ENCODE measurements at regions not wholly inside any gene's neighbourhood (a gene's known extent, or its start where the extent isn't known, plus 50 kb on each side); places are given as distances from the start of the nearest gene placed in this dataset.

DNA sequence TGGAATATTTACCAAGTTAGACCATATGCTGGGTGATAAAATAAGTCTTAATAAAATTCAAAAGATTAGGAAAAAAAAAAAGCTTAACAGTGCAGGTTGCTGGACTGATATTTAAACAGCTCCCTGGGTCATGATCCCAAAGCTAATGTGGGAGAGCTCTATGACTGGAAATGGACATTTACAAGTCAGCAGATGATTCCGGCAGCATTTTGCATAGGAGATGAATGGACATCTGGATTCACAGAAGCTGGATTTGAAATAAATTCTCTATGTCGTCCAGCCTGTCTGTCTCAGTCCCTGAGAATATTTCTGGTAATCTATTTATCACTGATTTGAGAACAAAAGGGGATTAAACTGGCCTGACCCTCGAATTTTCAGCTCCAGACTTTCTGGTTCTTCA, 52.3 kb upstream of the KLHL25 start:
- DNase-seq = no peak

DNA sequence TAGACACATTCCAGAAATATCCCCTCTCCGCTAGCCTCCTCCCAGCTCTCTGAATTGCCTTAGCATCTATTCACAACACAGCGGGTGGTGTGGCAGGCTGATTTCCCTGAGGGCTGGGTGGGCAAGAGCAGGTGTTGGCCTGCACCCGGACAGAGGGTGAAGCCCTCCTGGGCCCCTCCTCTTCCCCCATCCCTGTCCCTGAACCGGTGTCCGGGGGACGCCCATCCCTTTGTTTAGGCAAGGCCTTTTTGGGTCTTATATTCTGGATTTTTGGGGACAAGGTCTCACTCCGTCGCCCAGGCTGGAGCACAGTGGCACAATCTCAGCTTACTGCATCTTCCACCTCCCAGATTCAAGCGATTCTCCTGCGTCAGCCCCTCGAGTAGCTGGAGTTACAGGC, 55.2 kb upstream of the KLHL25 start:
- no peak for DNase-seq

DNA sequence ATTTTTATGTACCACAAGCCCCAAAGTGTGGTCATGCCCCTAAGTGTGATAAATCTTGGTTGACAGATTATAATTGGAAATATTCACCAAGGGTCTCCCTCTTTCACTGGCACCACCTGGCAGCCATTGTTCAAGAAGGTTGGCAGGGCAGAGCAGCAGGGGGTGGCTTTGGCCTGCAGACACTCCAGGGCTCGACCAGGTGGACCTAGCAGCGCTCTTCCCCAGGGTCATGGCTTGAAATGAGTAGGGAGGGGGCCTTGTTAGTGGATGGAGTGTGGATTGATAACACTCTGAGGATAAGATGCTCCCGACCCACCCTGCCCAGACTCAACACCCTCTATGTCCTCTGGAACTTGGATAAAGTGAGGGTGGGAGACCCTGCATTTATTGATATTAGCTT, 58.2 kb upstream of the KLHL25 start:
- no peak for DNase-seq

DNA sequence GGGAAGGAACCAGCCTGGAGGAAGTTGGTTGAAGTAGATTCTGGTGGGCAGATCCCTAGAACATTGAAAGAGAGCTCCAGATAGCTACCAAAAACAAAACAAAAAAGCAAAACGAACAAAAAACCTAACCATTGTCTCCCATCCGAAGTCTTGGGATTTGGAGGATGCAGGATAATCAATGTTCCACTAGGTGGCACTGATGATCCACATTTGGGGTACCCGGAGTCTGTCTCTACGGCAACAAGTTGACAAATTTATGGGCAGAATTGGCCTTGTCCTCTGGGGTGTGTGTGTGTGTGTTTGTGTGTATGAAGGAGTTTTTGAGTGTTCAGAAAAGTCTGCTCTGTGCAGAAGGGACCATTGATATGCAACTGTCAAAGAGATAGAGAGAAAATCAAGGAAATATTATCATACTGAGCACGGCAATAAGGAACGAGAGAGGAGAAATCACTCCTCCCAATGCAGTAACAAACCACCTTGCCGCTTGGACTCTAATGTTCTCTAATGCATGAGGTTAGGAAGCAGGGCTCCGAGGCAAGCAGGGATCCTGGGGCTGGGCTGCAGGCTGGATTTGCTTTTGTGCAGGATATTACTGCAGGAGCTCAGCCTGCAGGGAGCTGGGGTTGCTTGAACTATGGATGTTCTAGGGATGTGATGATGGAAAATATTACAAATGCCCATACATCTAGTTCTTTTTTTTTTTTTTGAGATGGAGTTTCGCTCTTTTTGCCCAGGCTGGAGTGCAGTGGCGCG, 59.8 kb upstream of the KLHL25 start:
- DNase-seq = no peak

DNA sequence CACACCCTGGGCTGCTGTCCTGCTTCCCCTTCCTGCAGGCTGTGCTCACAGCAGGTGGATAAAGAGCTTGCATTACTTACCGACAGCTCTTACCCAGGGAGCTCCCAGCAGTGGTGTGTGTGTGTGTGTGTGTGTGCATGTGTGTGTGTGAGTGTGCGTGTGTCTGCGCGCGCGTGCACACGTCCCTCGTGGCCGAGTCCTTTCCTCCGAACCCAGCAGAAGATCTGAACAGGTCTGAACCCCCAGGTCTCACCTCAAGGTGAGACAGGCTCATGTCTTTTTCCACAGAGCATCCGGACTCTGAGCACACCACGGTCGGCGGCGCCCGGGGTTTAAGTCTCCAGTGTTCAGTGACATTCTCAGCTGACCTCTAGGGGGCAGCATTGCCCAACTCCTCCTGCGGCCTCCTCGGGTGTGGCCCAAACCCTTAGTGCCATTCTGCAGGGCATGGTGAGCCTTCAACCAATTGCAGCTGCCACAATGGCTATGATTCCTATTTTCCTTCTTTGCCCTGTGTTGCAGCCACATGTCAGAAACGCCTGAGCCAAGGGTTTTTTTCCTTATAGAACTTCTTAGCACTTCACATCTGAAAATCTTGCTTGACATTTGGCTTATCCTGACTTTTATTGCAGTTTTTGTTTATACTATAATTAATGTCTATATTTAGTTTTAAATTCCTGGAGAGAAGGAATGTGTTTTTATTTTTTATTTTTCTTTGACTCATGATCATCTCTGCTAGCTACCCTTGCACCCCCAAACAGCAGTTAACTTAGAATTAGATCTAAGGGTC, 64.1 kb upstream of the KLHL25 start:
- DNase-seq = peak; percentile 61

DNA sequence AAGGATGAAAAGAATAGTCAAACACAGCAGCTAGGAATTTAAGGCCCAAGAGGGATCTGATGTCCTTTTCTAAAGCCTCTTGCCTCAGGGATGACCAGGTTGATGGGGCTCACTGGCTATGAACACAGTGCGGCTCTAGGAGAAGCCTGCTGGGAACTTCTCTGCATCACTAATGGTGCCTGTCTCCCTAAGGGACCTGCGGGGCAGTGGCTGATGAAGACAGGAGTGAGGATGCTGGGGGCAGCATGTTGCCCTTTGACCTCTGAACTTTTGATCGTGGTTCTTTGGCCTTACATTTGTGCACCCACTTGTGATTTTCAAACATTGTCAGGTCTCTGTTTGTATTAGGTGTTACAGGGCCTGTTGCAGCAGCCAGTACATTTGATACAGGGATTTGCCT, 64.9 kb upstream of the KLHL25 start:
- DNase-seq = no peak

DNA sequence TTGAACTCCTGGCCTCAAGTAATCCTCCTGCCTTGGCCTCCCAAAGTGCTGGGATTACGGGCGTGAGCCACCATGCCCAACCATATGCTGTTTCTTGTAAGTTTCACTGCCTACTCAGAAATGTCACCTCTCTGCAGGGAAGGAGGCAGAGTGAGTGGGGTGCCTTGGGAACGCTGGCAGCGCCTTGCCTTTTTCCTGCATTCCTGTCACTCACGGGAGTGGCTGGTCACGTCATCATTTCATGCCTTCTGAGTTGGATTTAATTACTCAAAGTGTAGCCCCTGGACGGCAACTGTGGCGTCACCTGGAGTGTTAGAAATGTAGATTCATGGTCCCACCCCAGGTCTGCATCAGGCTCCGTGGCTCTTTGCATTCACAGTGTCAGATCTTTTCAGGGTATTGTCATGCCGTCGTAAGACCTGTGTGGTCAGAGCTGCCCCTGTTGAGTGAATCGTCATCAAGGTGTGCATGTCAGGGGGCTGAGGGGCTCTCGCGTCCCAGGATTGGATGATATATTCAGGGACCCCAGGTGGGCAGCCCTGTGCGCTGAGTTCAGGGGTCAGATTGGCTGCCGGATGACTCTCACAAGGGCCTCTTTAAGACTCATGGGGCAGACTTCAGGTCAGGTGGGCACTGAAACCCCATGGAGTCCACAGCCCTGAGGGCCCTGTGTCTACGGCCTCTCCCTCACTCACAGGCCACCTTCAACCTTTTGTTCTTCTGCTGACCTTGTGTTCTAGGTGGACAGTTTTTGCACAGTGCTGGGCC, 65.9 kb upstream of the KLHL25 start:
- DNase-seq = no peak

DNA sequence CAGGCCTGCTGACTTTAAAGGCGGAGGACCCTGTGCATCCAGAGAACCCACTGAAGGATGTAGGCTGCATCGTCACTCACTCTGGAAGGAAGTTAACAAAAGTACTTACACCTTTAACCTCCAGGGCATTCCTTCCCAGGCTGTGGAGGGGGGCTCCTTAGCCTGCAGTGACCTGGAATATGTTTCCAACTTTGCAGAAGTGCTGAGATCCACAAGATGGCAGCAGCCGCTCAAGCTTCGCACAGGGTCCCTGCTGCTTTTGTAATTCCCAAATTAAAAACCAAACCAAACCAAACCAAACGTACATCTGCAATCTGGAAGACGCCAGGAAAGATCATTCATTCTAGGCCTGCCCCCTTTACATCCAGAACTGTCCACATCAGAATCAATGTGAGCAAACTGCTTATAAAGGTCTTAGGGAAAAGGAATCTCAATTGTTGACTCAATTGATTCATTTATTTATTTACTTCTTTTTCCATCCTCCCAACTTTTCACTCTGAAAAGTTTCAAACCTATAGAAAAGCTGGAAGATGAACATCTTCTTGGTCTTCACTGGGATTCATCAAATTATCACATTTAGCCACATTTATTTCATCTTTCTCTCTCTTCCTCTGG, 70.5 kb upstream of the KLHL25 start:
- DNase-seq = no peak

DNA sequence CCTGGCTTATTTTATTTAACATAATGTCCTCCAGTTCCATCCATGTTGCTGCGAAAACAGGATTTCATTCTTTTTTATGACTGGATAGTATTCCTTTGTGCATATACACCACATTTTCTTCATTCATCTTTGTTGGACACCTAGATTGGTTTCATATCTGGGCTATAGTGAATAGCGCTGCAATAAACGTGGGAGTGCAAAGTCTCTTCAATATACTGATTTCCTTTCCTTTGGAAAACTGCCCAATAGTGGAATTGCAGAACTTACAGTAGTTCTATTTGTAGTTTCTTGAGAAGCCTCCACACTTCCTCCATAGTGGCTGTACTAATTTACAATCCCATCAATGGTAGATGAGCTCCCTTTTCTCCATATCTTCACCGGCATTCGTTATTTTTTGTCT, 72.5 kb upstream of the KLHL25 start:
- no peak for DNase-seq

DNA sequence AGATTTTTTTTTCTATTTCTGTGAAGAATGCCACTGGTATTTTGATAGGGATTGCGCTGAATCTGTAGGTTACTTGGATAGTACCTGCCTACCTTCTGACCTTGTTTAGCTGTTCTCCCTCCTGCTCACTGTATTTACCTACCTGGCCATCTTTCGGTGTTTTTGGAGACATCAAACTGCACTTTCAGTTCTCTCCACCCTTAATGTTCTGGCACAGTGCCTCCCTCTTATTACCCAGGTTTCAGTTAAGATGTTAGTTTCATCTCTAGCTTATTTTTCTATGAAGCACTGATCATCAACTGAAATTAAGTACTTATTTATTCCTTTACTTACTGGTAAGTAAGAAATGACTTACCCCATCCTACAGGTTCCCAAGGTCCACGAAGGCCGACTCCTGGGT, 74.4 kb upstream of the KLHL25 start:
- DNase-seq = no peak

DNA sequence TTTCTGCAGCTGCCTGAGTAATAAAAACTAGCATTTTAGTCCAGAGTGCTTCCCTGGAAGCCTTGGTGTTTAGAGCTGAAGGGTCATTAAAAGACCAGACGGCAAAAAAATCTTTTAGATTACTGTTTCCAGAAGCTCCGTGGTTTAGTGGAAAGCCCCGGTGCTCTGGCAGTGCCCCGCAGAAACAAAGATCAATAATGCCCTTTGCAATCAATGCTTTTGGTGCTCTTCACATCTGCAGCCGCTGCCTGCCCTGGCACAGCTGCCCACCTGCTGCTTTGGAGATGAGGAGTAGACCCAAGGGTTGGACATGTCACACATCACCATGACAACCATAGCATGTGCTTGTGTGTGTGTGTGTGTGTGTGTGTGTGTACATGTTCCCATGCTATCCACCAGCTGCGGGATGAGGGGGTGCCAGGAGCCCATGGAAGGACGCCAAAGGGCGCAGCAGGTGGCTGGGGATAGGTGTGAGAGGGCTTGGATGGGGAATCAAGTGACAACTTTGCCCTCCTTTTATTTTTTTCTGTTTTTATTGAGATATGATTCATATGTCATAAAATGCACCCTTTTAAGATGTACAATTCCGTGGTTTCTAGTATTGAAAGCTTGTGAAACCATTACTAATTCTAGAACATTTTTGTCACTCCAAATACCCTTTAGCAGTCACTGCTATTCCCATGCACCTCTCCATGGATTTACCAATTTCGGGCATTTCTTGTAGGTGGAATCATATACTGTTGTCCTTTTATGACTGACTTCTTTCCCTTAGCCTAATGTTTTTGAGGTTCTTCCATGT, 75.7 kb upstream of the KLHL25 start:
- no peak for DNase-seq

DNA sequence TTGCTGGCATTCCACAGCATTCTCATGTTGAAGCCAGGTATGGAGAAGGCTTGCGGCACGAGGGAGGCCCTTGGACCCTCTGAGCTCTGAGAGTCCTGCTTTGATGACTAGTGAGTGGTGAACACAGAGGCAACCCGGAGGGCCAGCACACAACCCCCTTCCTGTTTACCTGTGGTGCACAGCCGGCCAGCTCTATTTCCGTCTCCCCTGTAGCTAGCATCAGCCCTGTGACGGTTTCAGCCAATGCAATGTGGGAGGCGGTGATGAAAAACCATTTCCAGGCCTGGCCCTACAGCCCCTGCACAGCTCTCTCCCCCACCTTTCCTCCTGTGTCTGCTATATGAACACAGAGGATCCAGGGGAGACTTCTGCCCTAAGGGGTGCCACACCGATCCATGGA, 76.8 kb upstream of the KLHL25 start:
- DNase-seq = no peak

DNA sequence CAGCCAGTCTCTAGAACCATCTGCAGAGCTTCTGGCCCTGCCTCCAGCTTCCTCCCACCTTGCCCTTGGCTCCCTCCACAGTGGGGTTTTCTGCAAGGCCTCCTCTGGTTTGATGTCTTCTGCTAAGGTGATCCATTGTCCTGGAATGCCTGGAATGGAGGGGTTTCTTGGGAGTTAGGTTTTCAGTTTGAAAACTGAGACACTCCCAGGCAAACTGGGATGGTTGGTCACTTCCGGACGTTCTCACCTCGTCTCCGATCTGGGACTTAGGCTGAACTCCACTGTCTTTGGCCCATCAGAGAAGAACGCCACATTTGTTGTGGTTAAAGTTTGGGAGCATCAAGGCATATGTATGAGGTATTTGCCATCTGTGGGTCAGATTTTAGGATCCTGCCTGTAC, 77.4 kb upstream of the KLHL25 start:
- no peak for DNase-seq

DNA sequence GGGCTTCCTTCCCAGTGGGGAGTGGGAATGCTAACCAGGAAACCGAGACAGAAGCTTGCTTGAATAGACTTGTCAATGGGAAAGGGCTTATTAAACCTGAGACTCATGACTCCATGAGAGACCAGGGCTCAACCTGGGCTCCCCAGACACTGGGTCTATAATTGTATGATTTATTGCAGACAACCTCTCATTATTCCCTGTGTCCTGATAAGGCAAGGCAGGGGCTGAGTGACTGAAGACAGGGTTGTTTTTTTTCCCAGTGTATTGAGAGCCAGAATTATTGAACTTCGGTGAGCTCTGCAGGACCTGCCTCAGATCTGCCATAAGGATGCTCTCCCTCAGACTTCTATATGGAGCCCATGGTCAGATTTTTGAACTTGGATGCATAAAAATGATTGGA, 79.5 kb upstream of the KLHL25 start:
- DNase-seq = no peak

DNA sequence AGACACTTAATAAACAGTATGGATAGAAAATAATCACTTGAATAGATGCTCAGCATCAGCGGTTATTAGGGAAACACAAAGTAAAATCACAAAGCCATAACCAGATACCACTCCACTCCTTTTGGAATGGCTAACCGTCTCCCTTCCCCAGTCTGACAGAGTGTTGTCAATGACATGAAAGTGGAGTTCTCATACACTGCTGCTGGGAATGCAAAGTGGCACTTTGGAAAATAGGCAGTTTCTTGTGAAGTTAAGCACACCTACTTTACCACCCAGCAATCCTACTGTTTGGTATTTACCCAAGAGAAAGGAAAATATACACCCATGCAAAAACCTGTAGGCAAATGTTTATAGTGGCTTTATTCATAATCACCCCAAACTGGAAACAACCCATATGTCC, 81.0 kb upstream of the KLHL25 start:
- DNase-seq = no peak

DNA sequence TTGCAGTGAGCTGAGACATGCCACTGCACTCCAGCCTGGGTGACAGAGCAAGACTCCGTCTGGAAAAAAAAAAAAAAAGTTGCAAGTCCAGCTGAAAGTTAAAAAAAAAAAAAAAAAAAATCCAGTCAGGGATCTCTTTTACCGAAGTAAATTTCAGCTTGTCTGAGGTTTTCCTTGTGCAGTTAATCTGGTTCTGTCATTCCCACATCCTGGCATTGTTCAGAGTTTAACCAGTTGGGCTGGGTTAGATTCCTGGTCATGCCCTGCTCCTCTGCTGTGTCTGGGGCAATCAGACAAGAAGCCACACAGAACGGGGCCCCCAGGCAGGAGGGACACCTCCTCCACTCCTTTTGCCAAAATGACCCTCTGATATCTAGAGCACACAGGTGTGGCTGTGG, 84.1 kb upstream of the KLHL25 start:
- no peak for DNase-seq

DNA sequence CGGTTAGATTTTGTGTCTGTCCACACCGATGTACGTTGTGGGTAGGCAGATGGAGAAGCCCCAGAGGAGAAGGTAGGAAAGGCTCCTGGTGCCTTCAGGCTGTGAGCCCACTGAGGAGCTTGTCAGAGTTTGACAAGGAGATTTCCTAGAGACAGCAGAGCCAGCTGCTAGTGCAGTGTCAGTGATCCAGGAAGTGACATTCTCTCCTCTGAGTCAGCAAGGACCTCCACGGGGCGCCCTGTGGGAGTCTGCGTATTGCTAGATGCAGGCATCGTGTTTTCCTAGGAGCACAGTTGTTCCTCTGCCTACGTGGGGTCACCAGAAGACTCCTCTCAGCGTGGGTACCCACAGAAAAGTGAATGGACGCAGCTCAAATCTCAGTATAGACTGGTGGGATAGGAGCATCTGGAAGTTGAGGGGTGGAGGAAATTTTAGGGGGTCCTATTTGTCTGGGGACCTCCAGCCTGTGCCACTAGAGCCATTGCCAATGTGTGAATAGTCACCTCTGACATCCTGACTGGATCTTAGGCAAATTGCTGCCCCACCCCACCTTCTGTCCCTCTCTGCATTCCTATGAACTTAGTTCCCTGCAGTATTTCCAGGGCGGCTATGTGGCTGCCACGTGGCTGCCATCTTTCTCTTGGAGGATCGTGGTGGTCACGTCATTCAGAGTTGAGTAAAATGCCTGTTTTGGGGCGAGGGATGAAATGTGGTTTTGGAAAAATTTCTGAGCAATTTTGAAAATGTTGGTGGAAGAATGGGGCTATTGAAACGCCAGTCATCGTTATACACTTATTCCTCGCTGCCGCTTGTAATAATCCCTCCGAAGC, 84.8 kb upstream of the KLHL25 start:
- DNase-seq = no peak

DNA sequence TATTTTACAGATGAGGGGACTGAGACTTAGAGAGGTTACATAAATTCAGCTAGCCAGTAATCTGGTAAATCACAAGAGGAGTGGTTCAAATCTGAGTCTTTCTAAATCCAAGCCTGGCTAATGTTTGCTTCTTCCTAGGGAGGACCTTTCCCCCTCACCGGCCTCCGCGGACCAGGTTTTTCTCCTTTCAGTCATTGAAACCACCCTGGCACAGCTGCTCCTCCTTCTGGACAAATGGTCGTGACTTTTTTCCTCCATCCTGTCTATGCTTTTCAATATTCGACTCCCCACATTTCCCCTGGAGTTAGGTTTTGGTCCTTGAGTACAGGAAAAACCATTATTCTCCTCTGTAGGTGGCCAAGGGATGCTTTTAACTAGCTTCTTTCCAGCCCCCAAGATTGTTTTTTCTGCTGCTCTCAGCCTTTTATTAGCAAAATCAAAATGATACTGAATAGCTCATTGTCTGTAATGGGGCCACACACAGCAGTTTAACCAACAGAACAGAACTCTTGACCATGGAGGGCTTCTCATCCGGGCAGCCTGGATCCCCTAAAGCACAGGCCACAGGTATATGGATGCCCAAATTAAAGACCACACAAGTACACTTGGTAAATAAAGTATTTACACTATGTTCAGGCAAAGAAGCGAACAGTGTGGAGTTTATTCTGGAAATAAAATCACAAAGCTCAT, 85.9 kb upstream of the KLHL25 start:
- no peak for DNase-seq

DNA sequence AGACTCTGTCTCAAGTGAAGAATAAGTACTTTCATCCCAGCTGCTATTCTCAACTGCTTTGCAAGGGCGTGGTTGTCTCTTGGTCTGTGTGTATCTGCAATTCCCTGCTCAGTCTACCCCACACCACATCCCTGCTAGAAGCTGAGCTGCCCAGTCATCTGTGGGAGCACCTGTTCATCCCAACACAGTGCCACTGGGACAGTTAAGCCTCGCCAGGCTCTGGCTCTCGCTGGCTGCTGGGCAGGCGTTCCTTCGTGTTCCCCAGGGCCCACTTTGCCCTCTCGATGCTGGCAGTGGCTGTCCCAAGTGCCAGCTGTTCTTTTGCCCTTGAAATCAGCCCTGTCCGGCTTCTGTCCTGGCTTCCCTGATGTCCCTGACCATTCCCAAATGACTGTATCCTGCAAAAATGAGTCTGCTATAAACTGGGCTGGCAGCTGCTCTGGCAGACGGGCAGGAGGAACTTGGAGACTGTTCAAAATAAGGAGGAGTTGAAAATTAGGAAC, 91.6 kb upstream of the KLHL25 start:
- DNase-seq = no peak

DNA sequence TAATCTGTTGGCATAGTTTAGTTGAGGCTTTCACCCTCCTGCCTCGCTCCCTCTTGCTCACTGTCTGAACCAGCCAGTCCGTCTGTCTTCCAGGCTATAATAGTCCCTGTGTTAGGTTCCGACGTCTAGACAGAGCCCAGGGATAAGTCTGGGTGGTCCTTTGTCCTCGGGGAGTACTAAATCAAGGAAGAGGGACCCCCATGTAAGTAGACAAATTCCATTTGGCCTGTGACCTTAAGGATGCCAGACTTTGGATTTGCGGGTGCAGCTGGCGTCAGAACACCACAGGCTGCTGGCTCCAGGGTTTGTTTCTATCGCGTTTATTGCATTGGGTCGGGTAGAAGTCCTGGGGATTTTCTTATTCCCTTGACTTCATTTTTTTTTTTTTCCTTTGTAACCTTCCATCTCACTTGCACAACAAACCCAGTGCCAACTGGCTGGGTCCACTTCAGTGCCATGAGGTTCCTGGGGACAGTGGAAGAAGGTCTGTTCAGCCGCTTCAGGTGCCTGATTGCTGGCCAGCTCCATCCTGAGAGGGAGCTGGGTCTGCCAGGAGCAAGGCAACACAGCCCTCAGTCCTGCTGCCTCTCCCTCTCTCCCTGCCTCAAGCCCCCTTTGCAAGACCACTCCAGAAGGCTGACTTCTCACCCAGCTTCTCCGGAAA, 95.4 kb upstream of the KLHL25 start:
- DNase-seq = no peak

Measured in activated effector memory CD4-positive, alpha-beta T cell treated with Interleukin-2 at 50 U/mL for 16 hours (primary cell).